ENCODE measurements at regions not wholly inside any gene's neighbourhood (a gene's known extent, or its start where the extent isn't known, plus 50 kb on each side); places are given as distances from the start of the nearest gene placed in this dataset.

DNA sequence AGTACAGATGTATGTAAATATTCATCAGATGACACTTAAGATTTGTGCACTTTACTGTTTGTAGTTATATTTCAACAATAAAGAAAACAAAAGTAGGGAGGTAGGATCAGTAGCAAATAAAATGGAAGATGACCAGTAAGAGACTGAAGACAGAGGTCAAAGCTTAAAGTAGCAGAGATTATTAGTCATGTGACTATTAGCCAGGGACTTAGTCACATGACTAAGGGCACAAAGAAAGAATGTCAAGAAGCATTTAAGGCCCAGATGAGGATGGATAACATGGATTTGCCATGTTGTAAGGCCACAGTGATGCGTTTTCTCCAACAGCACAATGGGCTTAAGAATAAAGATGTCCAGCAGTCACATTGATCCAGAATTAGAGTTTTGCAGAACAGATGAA is 479.6 kb downstream of the BCOR start:
- no peak for DNase-seq (ENCODE audit: low read depth)
- H3K4me3 ChIP-seq (ENCODE audit: low read depth, low read length) = no peak overlapping the region
- TF ChIP-seq, protein P1, sequence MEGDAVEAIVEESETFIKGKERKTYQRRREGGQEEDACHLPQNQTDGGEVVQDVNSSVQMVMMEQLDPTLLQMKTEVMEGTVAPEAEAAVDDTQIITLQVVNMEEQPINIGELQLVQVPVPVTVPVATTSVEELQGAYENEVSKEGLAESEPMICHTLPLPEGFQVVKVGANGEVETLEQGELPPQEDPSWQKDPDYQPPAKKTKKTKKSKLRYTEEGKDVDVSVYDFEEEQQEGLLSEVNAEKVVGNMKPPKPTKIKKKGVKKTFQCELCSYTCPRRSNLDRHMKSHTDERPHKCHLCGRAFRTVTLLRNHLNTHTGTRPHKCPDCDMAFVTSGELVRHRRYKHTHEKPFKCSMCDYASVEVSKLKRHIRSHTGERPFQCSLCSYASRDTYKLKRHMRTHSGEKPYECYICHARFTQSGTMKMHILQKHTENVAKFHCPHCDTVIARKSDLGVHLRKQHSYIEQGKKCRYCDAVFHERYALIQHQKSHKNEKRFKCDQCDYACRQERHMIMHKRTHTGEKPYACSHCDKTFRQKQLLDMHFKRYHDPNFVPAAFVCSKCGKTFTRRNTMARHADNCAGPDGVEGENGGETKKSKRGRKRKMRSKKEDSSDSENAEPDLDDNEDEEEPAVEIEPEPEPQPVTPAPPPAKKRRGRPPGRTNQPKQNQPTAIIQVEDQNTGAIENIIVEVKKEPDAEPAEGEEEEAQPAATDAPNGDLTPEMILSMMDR (conservative IDR thresholded peaks at IDR 0.05; ENCODE audit: low read depth, low read length) = no peak

DNA sequence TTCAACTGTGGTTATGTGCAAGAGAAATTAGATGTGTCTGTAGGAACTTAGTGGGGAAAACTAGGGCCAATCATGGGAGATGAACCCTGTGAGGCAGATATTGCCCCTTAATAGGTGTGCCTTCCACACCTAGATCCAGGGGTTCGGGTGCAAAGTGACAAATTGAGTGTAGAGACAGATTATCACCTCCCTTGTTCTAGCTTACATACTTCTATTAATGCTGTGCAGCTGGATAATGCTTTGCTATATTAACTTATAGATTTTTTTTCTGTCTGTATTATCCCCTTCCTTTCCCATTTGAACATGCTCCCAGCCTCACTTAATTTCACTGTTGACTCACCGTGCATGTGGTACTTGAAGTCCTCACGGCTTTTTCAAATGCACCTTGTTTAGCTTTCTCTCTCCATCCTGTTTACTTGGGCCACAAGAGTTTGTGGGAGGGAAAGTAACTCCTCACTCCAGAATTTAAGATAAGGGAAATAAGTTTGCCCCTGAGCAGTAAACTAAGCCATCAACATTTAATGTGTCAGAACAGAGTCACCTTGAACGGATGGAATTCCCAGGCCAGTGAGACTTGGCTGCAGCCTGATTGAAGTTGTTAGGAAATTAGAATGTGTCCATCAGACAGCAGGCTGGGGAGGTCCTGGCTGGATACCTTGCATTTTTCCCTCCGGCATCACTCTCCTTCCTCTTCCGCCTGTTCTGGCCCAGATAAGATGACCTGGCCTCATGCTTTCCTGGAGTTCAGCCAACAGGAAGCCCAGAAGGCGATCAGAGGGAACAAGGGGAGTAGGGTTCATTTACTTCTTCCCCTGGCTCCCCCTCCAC is 478.4 kb downstream of the BCOR start:
- TF ChIP-seq, protein P1 (conservative IDR thresholded peaks at IDR 0.05; ENCODE audit: low read depth, low read length) = no peak
- DNase-seq (ENCODE audit: low read depth) = peak; percentile 15

DNA sequence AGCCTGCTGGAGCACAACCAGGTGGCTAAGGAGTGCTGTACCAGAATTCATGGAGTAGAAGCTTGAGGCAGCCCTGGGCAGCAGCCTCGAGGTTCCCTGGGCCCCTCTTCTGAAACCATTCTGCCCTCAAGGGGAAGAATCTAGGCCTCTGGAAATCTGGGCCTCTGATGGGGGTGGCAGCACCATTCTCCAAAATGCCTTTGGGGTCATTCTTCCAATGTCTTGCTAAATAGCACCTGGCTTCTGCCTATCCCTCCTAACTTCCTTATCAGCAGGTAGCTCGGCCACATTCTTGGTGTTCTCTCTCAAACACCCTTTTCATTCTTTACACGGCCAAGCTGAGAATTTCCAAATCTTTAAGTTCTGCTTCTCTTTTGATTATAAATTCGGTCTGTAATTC is 473.6 kb downstream of the BCOR start:
- no peak for DNase-seq (ENCODE audit: low read depth)
- TF ChIP-seq, protein P1 (conservative IDR thresholded peaks at IDR 0.05; ENCODE audit: low read depth, low read length) = no peak
- no peak overlapping the region for H3K4me3 ChIP-seq (ENCODE audit: low read depth, low read length)

More for the DNA sequence above, 478.4 kb downstream of the BCOR start:
- H3K4me3 ChIP-seq (ENCODE audit: low read depth, low read length) = no peak overlapping the region

DNA sequence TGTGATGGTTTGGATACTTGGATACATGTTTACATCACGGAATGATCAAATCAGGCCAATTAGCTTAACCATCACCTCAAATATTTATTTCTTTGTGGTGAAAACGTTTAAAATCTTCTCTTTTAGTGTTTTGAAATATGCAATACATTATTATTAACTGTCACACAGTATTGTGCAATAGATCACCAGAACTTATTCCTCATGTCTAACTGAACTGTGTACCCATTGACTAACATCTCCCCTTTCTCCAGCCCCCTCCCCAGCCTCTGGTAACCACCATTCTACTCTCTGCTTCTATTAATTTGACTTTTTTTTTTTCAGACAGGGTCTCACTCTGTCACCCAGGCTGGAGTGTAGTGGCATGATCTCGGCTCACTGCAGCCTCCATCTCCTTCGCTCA is 471.9 kb downstream of the BCOR start:
- no peak for DNase-seq (ENCODE audit: low read depth)
- H3K4me3 ChIP-seq (ENCODE audit: low read depth, low read length) = no peak overlapping the region
- TF ChIP-seq, protein P1 (conservative IDR thresholded peaks at IDR 0.05; ENCODE audit: low read depth, low read length) = no peak

DNA sequence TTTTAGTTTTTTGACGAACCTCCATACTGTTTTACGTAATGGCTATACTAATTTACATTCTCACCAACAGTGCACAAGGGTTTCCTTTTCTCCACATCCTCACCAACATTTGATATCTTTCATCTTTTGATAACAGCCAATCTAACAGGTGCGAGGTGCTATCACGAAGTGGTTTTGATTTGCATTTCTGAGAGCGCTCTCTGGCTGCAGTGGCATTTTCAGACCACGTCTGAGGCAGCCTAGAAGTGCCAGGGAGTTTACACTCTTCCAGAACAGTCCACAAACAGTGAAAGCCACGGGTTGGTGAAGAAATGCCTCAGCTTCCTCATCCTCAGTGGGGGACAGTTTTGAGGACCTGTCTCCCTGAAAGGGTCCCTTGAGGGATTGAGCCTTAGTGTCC is 471.0 kb downstream of the BCOR start:
- H3K4me3 ChIP-seq (ENCODE audit: low read depth, low read length) = no peak overlapping the region
- no peak for DNase-seq (ENCODE audit: low read depth)
- TF ChIP-seq, protein P1 (conservative IDR thresholded peaks at IDR 0.05; ENCODE audit: low read depth, low read length) = no peak

DNA sequence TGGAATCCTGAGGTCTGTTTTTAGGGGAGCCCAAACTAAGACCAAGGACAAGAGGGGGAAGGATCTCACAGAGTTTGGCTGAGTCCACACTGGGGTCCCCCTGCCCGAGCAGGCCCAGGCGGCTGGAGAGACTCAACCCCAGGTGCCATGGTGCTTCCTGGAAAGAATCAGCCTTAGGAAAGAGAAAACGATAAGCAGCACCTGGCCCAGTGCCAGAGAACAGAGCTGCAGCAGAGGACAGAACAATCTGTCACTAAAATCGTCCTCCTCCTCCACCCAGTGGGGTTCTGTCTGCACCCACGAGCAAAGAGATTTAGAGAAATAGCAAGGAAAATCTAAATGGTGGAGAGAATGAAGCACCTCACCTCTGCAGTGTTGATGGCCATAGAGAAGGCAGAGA is 470.5 kb downstream of the BCOR start:
- DNase-seq (ENCODE audit: low read depth) = no peak
- TF ChIP-seq, protein P1 (conservative IDR thresholded peaks at IDR 0.05; ENCODE audit: low read depth, low read length) = no peak
- no peak overlapping the region for H3K4me3 ChIP-seq (ENCODE audit: low read depth, low read length)

DNA sequence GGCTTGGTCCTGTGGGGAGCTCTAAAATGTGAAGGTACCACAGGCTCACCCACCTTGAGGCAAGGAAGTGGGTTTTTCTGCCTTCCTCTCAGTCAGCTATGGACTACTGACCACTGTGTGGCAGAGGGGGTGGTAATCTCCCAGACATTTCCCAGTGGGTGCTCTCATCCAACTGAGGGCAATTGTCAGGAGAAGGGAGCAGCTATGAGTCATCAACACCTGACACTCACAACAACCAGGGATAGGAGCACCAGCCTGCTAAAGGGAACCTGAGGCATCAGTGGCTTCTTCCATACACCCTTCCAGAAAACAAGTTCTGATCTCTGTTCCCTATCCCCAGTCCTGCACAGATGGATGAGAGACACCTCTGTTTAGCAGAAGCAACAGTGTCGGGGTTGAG is 468.8 kb downstream of the BCOR start:
- DNase-seq (ENCODE audit: low read depth) = no peak
- TF ChIP-seq, protein P1 (conservative IDR thresholded peaks at IDR 0.05; ENCODE audit: low read depth, low read length) = no peak

More for the DNA sequence above, 468.8 kb downstream of the BCOR start:
- H3K4me3 ChIP-seq (ENCODE audit: low read depth, low read length) = no peak overlapping the region

Measured in choroid plexus epithelial cell (primary cell).